ENCODE measurements at regions not wholly inside any gene's neighbourhood (a gene's known extent, or its start where the extent isn't known, plus 50 kb on each side); places are given as distances from the start of the nearest gene placed in this dataset.

- no peaks in the 10 kb centered on the region for H3K27me3 ChIP-seq
- DNase-seq, result no peak
Observed at GRCh38 chr5:142250119-142250518, 74.7 kb downstream of the SPRY4 start.

GRCh38 chr5:142248853-142249462, 75.9 kb downstream of the SPRY4 start:
- WGBS, 4 donors, result 81 to 89% (median 86%) methylated on average over 13 to 14 of the region's 14 CpGs
- H3K9me3 ChIP-seq (replicated peaks in 1 of 3), result no peaks in the 10 kb centered on the region
- no peak overlapping the region for H3K4me3 ChIP-seq
- no peaks in the 10 kb centered on the region for H3K4me1 ChIP-seq (replicated peaks in 1 of 2)
- no peak overlapping the region for H3K27ac ChIP-seq
- no peaks in the 10 kb centered on the region for H3K36me3 ChIP-seq (replicated peaks in 1 of 2)
- no peak for TF ChIP-seq POLR2A (IDR thresholded peaks at IDR 0.05)
- no peak for TF ChIP-seq CTCF (IDR thresholded peaks at IDR 0.05)
- H3K27me3 ChIP-seq, result no peaks in the 10 kb centered on the region
- DNase-seq, result peak in 1 of 7 donors; percentile 48
- intact Hi-C loops (cut with DNase I), result no loop called here

More at GRCh38 chr5:142250119-142250518, 74.7 kb downstream of the SPRY4 start:
- TF ChIP-seq CTCF (IDR thresholded peaks at IDR 0.05) (no peak), POLR2A (IDR thresholded peaks at IDR 0.05) (no peak)
- H3K9me3 ChIP-seq (replicated peaks in 1 of 3), result no peaks in the 10 kb centered on the region
- no peaks in the 10 kb centered on the region for H3K4me1 ChIP-seq (replicated peaks in 1 of 2)
- intact Hi-C loops (cut with DNase I), result no loop called here
- H3K4me3 ChIP-seq, result no peak overlapping the region
- no peaks in the 10 kb centered on the region for H3K36me3 ChIP-seq (replicated peaks in 1 of 2)
- no peak overlapping the region for H3K27ac ChIP-seq

- no peaks in the 10 kb centered on the region for H3K36me3 ChIP-seq (replicated peaks in 1 of 2)
- intact Hi-C loops (cut with DNase I), result no loop called here
- 69 to 85% (median 75%) methylated on average over 7 to 9 of the region's 9 CpGs for WGBS, 4 donors
- H3K4me1 ChIP-seq (replicated peaks in 1 of 2), result no peaks in the 10 kb centered on the region
- no peaks in the 10 kb centered on the region for H3K27me3 ChIP-seq
- DNase-seq, result peak in 2 of 7 donors; percentile 18 to 22
- TF ChIP-seq POLR2A (IDR thresholded peaks at IDR 0.05), result no peak
- no peak for TF ChIP-seq CTCF (IDR thresholded peaks at IDR 0.05)
- peak overlapping the region in 2 of 5 donors; percentile 17 to 37 for H3K27ac ChIP-seq
- H3K9me3 ChIP-seq (replicated peaks in 1 of 3), result no peaks in the 10 kb centered on the region
- no peak overlapping the region for H3K4me3 ChIP-seq
Observed at GRCh38 chr5:142246258-142246657, 78.6 kb downstream of the SPRY4 start.

- intact Hi-C loops (cut with DNase I), result no loop called here
- H3K27ac ChIP-seq, result peak overlapping the region in 1 of 5 donors; percentile 37
- DNase-seq, result no peak
- H3K27me3 ChIP-seq, result no peaks in the 10 kb centered on the region
- TF ChIP-seq POLR2A (IDR thresholded peaks at IDR 0.05), result no peak
- TF ChIP-seq CTCF (IDR thresholded peaks at IDR 0.05), result no peak
- H3K4me3 ChIP-seq, result no peak overlapping the region
- no peaks in the 10 kb centered on the region for H3K4me1 ChIP-seq (replicated peaks in 1 of 2)
- no peaks in the 10 kb centered on the region for H3K9me3 ChIP-seq (replicated peaks in 1 of 3)
- H3K36me3 ChIP-seq (replicated peaks in 1 of 2), result no peaks in the 10 kb centered on the region
- 66 to 86% (median 76%) methylated on average over 5 of the region's 5 CpGs for WGBS, 4 donors
Observed at GRCh38 chr5:142245786-142246185, 79.0 kb downstream of the SPRY4 start.

Measured in adrenal gland (tissue), 9 donors.